GM12873 (cell line): ENCODE measurements at regions not wholly inside any gene's neighbourhood (a gene's known extent, or its start where the extent isn't known, plus 50 kb on each side); places are given as distances from the start of the nearest gene placed in this dataset.

Experiments used
- CTCF ChIP-seq: IDR thresholded peaks from 2 replicates; pipeline ENCODE4 v1.5.1; 2012; ENCODE audit warnings: low read depth, mild to moderate bottlenecking, moderate library complexity, low read length, control low read depth; ENCODE audit not compliant: insufficient read depth; ENCODE audit errors: missing control alignments

- TF ChIP-seq CTCF = no peak
These were observed 49.9 kb downstream of the CHRM3 start for GRCh38 chr1:239436286-239436685.

GRCh38 chr1:239437822-239438221, 51.5 kb downstream of the CHRM3 start:
- TF ChIP-seq CTCF = no peak

- no peak for TF ChIP-seq CTCF
These were observed 52.5 kb downstream of the CHRM3 start for GRCh38 chr1:239438891-239439290.

GRCh38 chr1:239443361-239443760, 57.0 kb downstream of the CHRM3 start:
- no peak for TF ChIP-seq CTCF

GRCh38 chr1:239446611-239447010, 60.2 kb downstream of the CHRM3 start:
- no peak for TF ChIP-seq CTCF

- no peak for TF ChIP-seq CTCF
These were observed 62.5 kb downstream of the CHRM3 start for GRCh38 chr1:239448911-239449310.

GRCh38 chr1:239455743-239456142, 69.4 kb downstream of the CHRM3 start:
- no peak for TF ChIP-seq CTCF
